BJ (cell line): ENCODE measurements at regions not wholly inside any gene's neighbourhood (a gene's known extent, or its start where the extent isn't known, plus 50 kb on each side); places are given as distances from the start of the nearest gene placed in this dataset.

Experiments
- CTCF ChIA-PET: fragments of 350-600 bp; formaldehyde crosslinking; extraction: SDS; loops from one replicate; lab custom pipeline; 2021; ENCODE audit warnings: antibody characterized with exemption, inconsistent platforms; lab: Yijun Ruan, JAX
- POLR2A ChIA-PET: fragments of 300-600 bp; sonication (Branson Sonifier 250); formaldehyde crosslinking; extraction: SDS; loops from one replicate; lab custom pipeline; 2021; ENCODE audit warnings: antibody characterized with exemption; lab: Charles Lee
- DNase-seq: peaks from one replicate; pipeline ENCODE4 v3.0.0-alpha.2; 2011; ENCODE audit warnings: low read depth
- H3K27me3 ChIP-seq: 2 replicates; pipeline ENCODE4 v1.6.0; 2011; ENCODE audit warnings: low read length; ENCODE audit not compliant: control insufficient read depth, insufficient read depth
- H3K36me3 ChIP-seq: 2 replicates; pipeline ENCODE4 v1.5.1; 2011; ENCODE audit warnings: low read length; ENCODE audit not compliant: control insufficient read depth, insufficient read depth
- H3K4me3 ChIP-seq: 2 replicates; pipeline ENCODE4 v1.5.1; 2011; ENCODE audit warnings: low read depth, mild to moderate bottlenecking, control low read depth, low read length
- CTCF ChIP-seq: IDR thresholded peaks from 2 replicates; pipeline ENCODE4 v1.5.1; 2011; ENCODE audit warnings: low read depth, mild to moderate bottlenecking, control low read depth, inconsistent platforms, low read length, moderate library complexity; ENCODE audit not compliant: insufficient read depth

- no peak for DNase-seq
- no peak for TF ChIP-seq CTCF
- Histone ChIP-seq H3K36me3 (no peaks in the 10 kb centered on the region), H3K27me3 (no peaks in the 10 kb centered on the region), H3K4me3 (no peak overlapping the region)
- CTCF ChIA-PET = no interaction called here
- POLR2A ChIA-PET = no interaction called here
These were observed 297.0 kb upstream of the PCDH20 start for GRCh38 chr13:61712621-61713020.

- no peak for TF ChIP-seq CTCF
- Histone ChIP-seq H3K4me3 (no peak overlapping the region), H3K27me3 (no peaks in the 10 kb centered on the region), H3K36me3 (no peaks in the 10 kb centered on the region)
- no peak for DNase-seq
- POLR2A ChIA-PET = no interaction called here
- CTCF ChIA-PET = no interaction called here
These were observed 293.6 kb upstream of the PCDH20 start for GRCh38 chr13:61709258-61709657.

GRCh38 chr13:61706899-61707298 lies 291.2 kb upstream of the PCDH20 start:
- CTCF ChIA-PET = no interaction called here
- no peak for DNase-seq
- TF ChIP-seq CTCF = no peak
- no peaks in the 10 kb centered on the region for H3K27me3 ChIP-seq
- POLR2A ChIA-PET = no interaction called here
- H3K36me3 ChIP-seq = no peaks in the 10 kb centered on the region
- H3K4me3 ChIP-seq = no peak overlapping the region

- ChIA-PET CTCF (no interaction called here), POLR2A (no interaction called here)
- no peaks in the 10 kb centered on the region for H3K36me3 ChIP-seq
- no peaks in the 10 kb centered on the region for H3K27me3 ChIP-seq
- no peak overlapping the region for H3K4me3 ChIP-seq
- no peak for DNase-seq
- no peak for TF ChIP-seq CTCF
These were observed 285.0 kb upstream of the PCDH20 start for GRCh38 chr13:61700620-61701019.

- DNase-seq = no peak
These were observed 284.5 kb upstream of the PCDH20 start for GRCh38 chr13:61700181-61700580.

More at GRCh38 chr13:61700181-61700580, 284.5 kb upstream of the PCDH20 start:
- TF ChIP-seq CTCF = no peak
- CTCF ChIA-PET = no interaction called here
- Histone ChIP-seq H3K36me3 (no peaks in the 10 kb centered on the region), H3K4me3 (no peak overlapping the region), H3K27me3 (no peaks in the 10 kb centered on the region)
- POLR2A ChIA-PET = no interaction called here
